ENCODE measurements at regions not wholly inside any gene's neighbourhood (a gene's known extent, or its start where the extent isn't known, plus 50 kb on each side); places are given as distances from the start of the nearest gene placed in this dataset.

GRCh38 chr19:28350037-28350436 is 862.9 kb downstream of the UQCRFS1 start:
- no peak for TF ChIP-seq CTCF (IDR thresholded peaks at IDR 0.05; ENCODE audit: unreplicated experiment)
- Mint-ChIP-seq H3K27me3 (ENCODE audit: unreplicated experiment) (no peaks in the 10 kb centered on the region), H3K27ac (ENCODE audit: unreplicated experiment) (no peak overlapping the region), H3K9me3 (ENCODE audit: unreplicated experiment) (no peaks in the 10 kb centered on the region), H3K4me3 (ENCODE audit: unreplicated experiment) (no peak overlapping the region), H3K4me1 (ENCODE audit: unreplicated experiment) (no peaks in the 10 kb centered on the region), H3K36me3 (ENCODE audit: low read depth, unreplicated experiment) (no peaks in the 10 kb centered on the region)
- DNase-seq (ENCODE audit: low spot score), result no peak

- no peak overlapping the region for H3K4me3 Mint-ChIP-seq (ENCODE audit: unreplicated experiment)
- no peak for DNase-seq (ENCODE audit: low spot score)
- no peaks in the 10 kb centered on the region for H3K9me3 Mint-ChIP-seq (ENCODE audit: unreplicated experiment)
- no peaks in the 10 kb centered on the region for H3K36me3 Mint-ChIP-seq (ENCODE audit: low read depth, unreplicated experiment)
- no peak overlapping the region for H3K27ac Mint-ChIP-seq (ENCODE audit: unreplicated experiment)
- no peak for TF ChIP-seq CTCF (IDR thresholded peaks at IDR 0.05; ENCODE audit: unreplicated experiment)
- H3K27me3 Mint-ChIP-seq (ENCODE audit: unreplicated experiment), result no peaks in the 10 kb centered on the region
- no peaks in the 10 kb centered on the region for H3K4me1 Mint-ChIP-seq (ENCODE audit: unreplicated experiment)
These were observed 863.3 kb downstream of the UQCRFS1 start for GRCh38 chr19:28349604-28350003.

- H3K36me3 Mint-ChIP-seq (ENCODE audit: low read depth, unreplicated experiment), result no peaks in the 10 kb centered on the region
- no peak overlapping the region for H3K27ac Mint-ChIP-seq (ENCODE audit: unreplicated experiment)
- DNase-seq (ENCODE audit: low spot score), result no peak
- no peaks in the 10 kb centered on the region for H3K9me3 Mint-ChIP-seq (ENCODE audit: unreplicated experiment)
- TF ChIP-seq CTCF (IDR thresholded peaks at IDR 0.05; ENCODE audit: unreplicated experiment), result no peak
- H3K4me1 Mint-ChIP-seq (ENCODE audit: unreplicated experiment), result no peaks in the 10 kb centered on the region
- no peak overlapping the region for H3K4me3 Mint-ChIP-seq (ENCODE audit: unreplicated experiment)
- no peaks in the 10 kb centered on the region for H3K27me3 Mint-ChIP-seq (ENCODE audit: unreplicated experiment)
These were observed 867.1 kb downstream of the UQCRFS1 start for GRCh38 chr19:28345811-28346210.

- H3K4me3 Mint-ChIP-seq (ENCODE audit: unreplicated experiment), result no peak overlapping the region
- no peak overlapping the region for H3K27ac Mint-ChIP-seq (ENCODE audit: unreplicated experiment)
- no peaks in the 10 kb centered on the region for H3K27me3 Mint-ChIP-seq (ENCODE audit: unreplicated experiment)
- peaks cover 3% of the 10 kb centered on the region for H3K9me3 Mint-ChIP-seq (ENCODE audit: unreplicated experiment)
- H3K36me3 Mint-ChIP-seq (ENCODE audit: low read depth, unreplicated experiment), result no peaks in the 10 kb centered on the region
- TF ChIP-seq CTCF (IDR thresholded peaks at IDR 0.05; ENCODE audit: unreplicated experiment), result no peak
- H3K4me1 Mint-ChIP-seq (ENCODE audit: unreplicated experiment), result no peaks in the 10 kb centered on the region
- DNase-seq (ENCODE audit: low spot score), result no peak
These were observed 871.1 kb downstream of the UQCRFS1 start for GRCh38 chr19:28341810-28342350.

GRCh38 chr19:28334419-28334818 is 878.5 kb downstream of the UQCRFS1 start:
- Mint-ChIP-seq H3K27me3 (ENCODE audit: unreplicated experiment) (peaks cover 1% of the 10 kb centered on the region), H3K9me3 (ENCODE audit: unreplicated experiment) (no peaks in the 10 kb centered on the region), H3K4me3 (ENCODE audit: unreplicated experiment) (no peak overlapping the region), H3K4me1 (ENCODE audit: unreplicated experiment) (no peaks in the 10 kb centered on the region), H3K27ac (ENCODE audit: unreplicated experiment) (no peak overlapping the region), H3K36me3 (ENCODE audit: low read depth, unreplicated experiment) (no peaks in the 10 kb centered on the region)
- no peak for TF ChIP-seq CTCF (IDR thresholded peaks at IDR 0.05; ENCODE audit: unreplicated experiment)
- no peak for DNase-seq (ENCODE audit: low spot score)
